Endothelial cell (in vitro differentiated cells): ENCODE measurements at regions not wholly inside any gene's neighbourhood (a gene's known extent, or its start where the extent isn't known, plus 50 kb on each side); places are given as distances from the start of the nearest gene placed in this dataset.
"Not testable (repeated sequence)": the region's sequence is repeated elsewhere in the genome, so short reads cannot be mapped to it uniquely, and the experiment has no call there.

Experiments used
- DNase-seq: peaks from one replicate; pipeline ENCODE4 v3.0.0; 2021; ENCODE audit warnings: low spot score
- H3K27ac Mint-ChIP-seq: one replicate; pipeline ENCODE4 v1.8.0; 2021; ENCODE audit warnings: mixed read lengths, inconsistent platforms; ENCODE audit not compliant: unreplicated experiment
- H3K27me3 Mint-ChIP-seq: one replicate; pipeline ENCODE4 v1.8.0; 2021; ENCODE audit warnings: mild to moderate bottlenecking, moderate library complexity, mixed read lengths, inconsistent platforms; ENCODE audit not compliant: unreplicated experiment
- H3K36me3 Mint-ChIP-seq: one replicate; pipeline ENCODE4 v1.8.0; 2021; ENCODE audit warnings: mild to moderate bottlenecking, low read depth, mixed read lengths, inconsistent platforms; ENCODE audit not compliant: unreplicated experiment
- H3K4me1 Mint-ChIP-seq: one replicate; pipeline ENCODE4 v1.8.0; 2021; ENCODE audit warnings: mild to moderate bottlenecking, mixed read lengths, inconsistent platforms; ENCODE audit not compliant: unreplicated experiment
- H3K4me3 Mint-ChIP-seq: one replicate; pipeline ENCODE4 v1.8.0; 2021; ENCODE audit warnings: mild to moderate bottlenecking, mixed read lengths, inconsistent platforms; ENCODE audit not compliant: unreplicated experiment
- H3K9me3 Mint-ChIP-seq: one replicate; pipeline ENCODE4 v1.8.0; 2021; ENCODE audit warnings: mixed read lengths, inconsistent platforms; ENCODE audit not compliant: unreplicated experiment
- TF ChIP-seq, protein P1 (sequence below): fragments of 200-600 bp; sonication (generic); IDR thresholded peaks from one replicate; pipeline ENCODE4 v1.5.0; 2021; ENCODE audit warnings: antibody characterized with exemption; ENCODE audit not compliant: unreplicated experiment

DNA sequence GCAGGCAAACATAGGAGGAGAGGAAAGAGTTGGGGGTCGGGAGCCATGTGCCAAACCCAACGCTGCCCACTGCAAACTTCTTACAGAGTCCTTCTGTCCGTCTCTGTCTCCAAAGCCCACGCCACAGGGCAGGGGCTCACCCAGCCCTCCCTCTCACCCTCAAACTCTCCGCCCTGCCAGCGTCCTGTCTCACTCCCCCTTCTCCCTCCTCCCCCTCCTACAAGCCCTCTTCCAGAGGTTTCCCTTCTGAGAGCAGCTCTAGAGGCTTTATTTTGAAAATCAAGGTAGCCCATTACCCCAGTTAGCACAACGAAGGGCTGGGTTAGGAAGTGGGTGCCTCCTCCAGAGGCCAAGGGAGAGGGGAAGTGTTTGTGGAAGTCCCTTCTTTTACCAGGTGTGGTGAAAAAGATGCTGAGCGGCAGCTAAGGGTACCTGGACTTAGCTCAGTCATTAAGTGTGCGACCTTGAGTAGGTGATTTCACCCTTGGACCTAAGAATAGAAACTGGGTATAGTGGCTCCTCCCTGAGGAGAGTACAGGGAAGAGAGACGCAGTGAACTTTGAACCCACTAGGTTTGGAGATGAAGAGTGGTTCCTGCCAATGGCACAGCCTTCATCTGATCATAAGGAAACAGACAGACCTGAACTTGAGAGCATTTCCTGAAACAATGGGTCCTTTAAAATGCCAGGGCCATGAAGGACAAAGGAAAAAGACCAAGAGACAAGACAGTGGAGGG, 123.8 kb downstream of the BANF2 start:
- Mint-ChIP-seq H3K4me3 (no peak overlapping the region), H3K27ac (no peak overlapping the region), H3K36me3 (peaks cover 4% of the 10 kb centered on the region), H3K9me3 (no peaks in the 10 kb centered on the region), H3K4me1 (peaks cover 19% of the 10 kb centered on the region), H3K27me3 (no peaks in the 10 kb centered on the region)
- TF ChIP-seq, protein P1, sequence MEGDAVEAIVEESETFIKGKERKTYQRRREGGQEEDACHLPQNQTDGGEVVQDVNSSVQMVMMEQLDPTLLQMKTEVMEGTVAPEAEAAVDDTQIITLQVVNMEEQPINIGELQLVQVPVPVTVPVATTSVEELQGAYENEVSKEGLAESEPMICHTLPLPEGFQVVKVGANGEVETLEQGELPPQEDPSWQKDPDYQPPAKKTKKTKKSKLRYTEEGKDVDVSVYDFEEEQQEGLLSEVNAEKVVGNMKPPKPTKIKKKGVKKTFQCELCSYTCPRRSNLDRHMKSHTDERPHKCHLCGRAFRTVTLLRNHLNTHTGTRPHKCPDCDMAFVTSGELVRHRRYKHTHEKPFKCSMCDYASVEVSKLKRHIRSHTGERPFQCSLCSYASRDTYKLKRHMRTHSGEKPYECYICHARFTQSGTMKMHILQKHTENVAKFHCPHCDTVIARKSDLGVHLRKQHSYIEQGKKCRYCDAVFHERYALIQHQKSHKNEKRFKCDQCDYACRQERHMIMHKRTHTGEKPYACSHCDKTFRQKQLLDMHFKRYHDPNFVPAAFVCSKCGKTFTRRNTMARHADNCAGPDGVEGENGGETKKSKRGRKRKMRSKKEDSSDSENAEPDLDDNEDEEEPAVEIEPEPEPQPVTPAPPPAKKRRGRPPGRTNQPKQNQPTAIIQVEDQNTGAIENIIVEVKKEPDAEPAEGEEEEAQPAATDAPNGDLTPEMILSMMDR: no peak
- DNase-seq: no peak

- Mint-ChIP-seq H3K36me3 (peaks cover 4% of the 10 kb centered on the region), H3K27ac (no peak overlapping the region), H3K9me3 (no peaks in the 10 kb centered on the region), H3K4me3 (no peak overlapping the region), H3K27me3 (no peaks in the 10 kb centered on the region), H3K4me1 (peaks cover 19% of the 10 kb centered on the region)
- TF ChIP-seq, protein P1: no peak
- DNase-seq: no peak
Measured at GRCh38 chr20:17822540-17823408, 123.0 kb downstream of the BANF2 start.

DNA sequence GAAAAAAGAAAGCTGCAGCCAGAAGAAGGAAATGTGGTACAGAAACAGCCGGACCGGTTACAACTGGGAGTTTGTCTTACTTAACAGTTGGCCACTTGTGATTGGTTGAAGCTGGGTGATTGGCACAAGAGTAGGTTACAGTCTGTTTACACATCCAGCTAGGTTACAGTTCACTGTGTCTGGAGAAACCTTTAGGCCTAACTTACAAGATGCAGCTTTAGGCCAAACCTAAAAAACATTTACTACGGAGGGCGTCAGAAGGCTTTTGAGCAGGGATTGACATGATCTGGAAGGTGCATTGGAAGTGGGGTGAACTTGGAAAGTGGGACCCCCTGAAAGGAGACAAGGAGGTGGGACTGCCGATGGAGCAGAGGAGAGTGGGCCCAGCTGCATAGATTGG, 122.3 kb downstream of the BANF2 start:
- H3K4me3 Mint-ChIP-seq: no peak overlapping the region
- no peak overlapping the region for H3K27ac Mint-ChIP-seq
- H3K27me3 Mint-ChIP-seq: peaks cover 4% of the 10 kb centered on the region

GRCh38 chr20:17821606-17822005, 121.8 kb downstream of the BANF2 start:
- not testable (repeated sequence) for H3K9me3 Mint-ChIP-seq, H3K27ac Mint-ChIP-seq, DNase-seq, H3K36me3 Mint-ChIP-seq, H3K4me3 Mint-ChIP-seq, H3K27me3 Mint-ChIP-seq
- H3K4me1 Mint-ChIP-seq: peaks cover 21% of the 10 kb centered on the region

More for the DNA sequence above, 122.3 kb downstream of the BANF2 start:
- Mint-ChIP-seq H3K9me3 (no peaks in the 10 kb centered on the region), H3K36me3 (peaks cover 7% of the 10 kb centered on the region), H3K4me1 (peaks cover 21% of the 10 kb centered on the region)
- no peak for DNase-seq
- TF ChIP-seq, protein P1: no peak

- Mint-ChIP-seq H3K4me1 (peaks cover 13% of the 10 kb centered on the region), H3K27me3 (peaks cover 4% of the 10 kb centered on the region), H3K9me3 (no peaks in the 10 kb centered on the region), H3K4me3 (no peak overlapping the region), H3K27ac (no peak overlapping the region), H3K36me3 (peaks cover 7% of the 10 kb centered on the region)
- no peak for DNase-seq
- TF ChIP-seq, protein P1: no peak
Measured at GRCh38 chr20:17819395-17820093, 119.8 kb downstream of the BANF2 start.
